Ascending aorta (tissue), 2 donors: ENCODE measurements at regions not wholly inside any gene's neighbourhood (a gene's known extent, or its start where the extent isn't known, plus 50 kb on each side); places are given as distances from the start of the nearest gene placed in this dataset.

ENCODE experiments used
- DNase-seq, 2 donors: peaks; one replicate each; pipeline ENCODE4 v3.0.0-alpha.2; 2019; ENCODE audit warnings: low spot score in 2 of 2
- H3K27ac ChIP-seq, 2 donors: fragments of 200-600 bp; sonication (generic); one replicate each; pipeline ENCODE4 v1.5.1; 2016 to 2017; ENCODE audit warnings: mild to moderate bottlenecking in 1 of 2
- H3K27me3 ChIP-seq: fragments of 200-600 bp; sonication (generic); one replicate; pipeline ENCODE4 v1.5.1; 2017
- H3K36me3 ChIP-seq, 2 donors: fragments of 200-600 bp; sonication (generic); one replicate each; pipeline ENCODE4 v1.5.1; 2016
- H3K4me1 ChIP-seq, 2 donors: fragments of 200-600 bp; sonication (generic); one replicate each; pipeline ENCODE4 v1.5.1; 2016 to 2017; ENCODE audit warnings: mild to moderate bottlenecking in 1 of 2
- H3K4me3 ChIP-seq, 2 donors: fragments of 200-600 bp; sonication (generic); one replicate each; pipeline ENCODE4 v1.5.1; 2016 to 2017; ENCODE audit warnings: mild to moderate bottlenecking in 1 of 2
- H3K9me3 ChIP-seq, 2 donors: fragments of 200-600 bp; sonication (generic); one replicate each; pipeline ENCODE4 v1.5.1; 2016
- intact Hi-C: fragments of 100-400 bp; cut with DNase I; formaldehyde crosslinking; loops from one replicate; pipeline ENCODE4 v1.15.1; 2023
- TF ChIP-seq, protein P1 (sequence below), 3 experiments: fragments of 200-600 bp in 2 of 3; fragments of 450-650 bp in 1 of 3; sonication (generic) in 2 of 3; IDR thresholded peaks; one replicate each; pipeline ENCODE4 v1.5.1; 2016 to 2019; ENCODE audit warnings: antibody characterized with exemption in 3 of 3, mild to moderate bottlenecking in 1 of 3, moderate library complexity in 1 of 3

DNA sequence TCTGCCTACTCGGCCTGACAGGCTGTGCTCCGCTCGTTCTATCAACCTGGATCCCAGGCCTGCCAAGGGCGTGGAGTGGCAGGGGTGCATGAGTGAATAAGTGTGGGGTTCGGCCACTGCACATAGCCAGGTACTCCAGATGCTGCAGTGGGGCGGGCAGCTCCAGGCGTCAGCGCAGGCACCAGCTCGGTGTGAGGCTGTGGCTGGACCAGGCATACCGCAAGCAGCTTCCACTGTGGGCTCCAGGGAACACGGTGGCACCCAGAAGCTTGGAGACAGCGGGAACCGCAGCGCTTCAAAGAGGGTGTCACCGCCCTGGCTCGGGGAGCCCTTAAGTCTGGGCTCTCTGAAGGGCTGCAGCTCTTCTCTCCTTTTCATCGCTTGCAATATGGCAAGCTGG, 1630.2 kb downstream of the OLFM4 start:
- Histone ChIP-seq H3K4me3 (no peak overlapping the region), H3K4me1 (no peaks in the 10 kb centered on the region), H3K27ac (no peak overlapping the region), H3K36me3 (no peaks in the 10 kb centered on the region), H3K9me3 (no peaks in the 10 kb centered on the region), H3K27me3 (no peaks in the 10 kb centered on the region)
- intact Hi-C loops, result no loop called here
- DNase-seq, result no peak
- TF ChIP-seq, protein P1, sequence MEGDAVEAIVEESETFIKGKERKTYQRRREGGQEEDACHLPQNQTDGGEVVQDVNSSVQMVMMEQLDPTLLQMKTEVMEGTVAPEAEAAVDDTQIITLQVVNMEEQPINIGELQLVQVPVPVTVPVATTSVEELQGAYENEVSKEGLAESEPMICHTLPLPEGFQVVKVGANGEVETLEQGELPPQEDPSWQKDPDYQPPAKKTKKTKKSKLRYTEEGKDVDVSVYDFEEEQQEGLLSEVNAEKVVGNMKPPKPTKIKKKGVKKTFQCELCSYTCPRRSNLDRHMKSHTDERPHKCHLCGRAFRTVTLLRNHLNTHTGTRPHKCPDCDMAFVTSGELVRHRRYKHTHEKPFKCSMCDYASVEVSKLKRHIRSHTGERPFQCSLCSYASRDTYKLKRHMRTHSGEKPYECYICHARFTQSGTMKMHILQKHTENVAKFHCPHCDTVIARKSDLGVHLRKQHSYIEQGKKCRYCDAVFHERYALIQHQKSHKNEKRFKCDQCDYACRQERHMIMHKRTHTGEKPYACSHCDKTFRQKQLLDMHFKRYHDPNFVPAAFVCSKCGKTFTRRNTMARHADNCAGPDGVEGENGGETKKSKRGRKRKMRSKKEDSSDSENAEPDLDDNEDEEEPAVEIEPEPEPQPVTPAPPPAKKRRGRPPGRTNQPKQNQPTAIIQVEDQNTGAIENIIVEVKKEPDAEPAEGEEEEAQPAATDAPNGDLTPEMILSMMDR (IDR thresholded peaks at IDR 0.05), result no peak

DNA sequence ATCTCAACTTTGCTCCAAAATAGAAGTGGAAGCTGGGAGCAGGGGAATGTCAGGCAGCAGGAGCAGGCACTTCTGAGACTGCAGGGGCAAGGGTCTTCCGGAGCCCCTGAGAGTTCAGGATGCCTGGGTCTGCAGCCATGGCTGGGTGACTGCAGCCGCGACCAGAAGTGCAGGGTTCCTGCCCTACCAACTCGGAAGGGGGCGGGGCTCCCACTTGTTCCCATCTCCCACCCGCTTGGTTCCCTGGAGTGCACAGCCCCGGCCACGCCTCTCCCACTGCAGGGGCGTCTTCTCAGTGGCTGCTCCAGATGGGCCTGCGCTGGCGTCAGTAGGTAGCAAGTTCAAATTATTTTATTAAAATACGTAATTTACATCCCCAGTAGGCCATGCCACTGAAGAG, 1631.7 kb downstream of the OLFM4 start:
- no peaks in the 10 kb centered on the region for H3K9me3 ChIP-seq
- no peaks in the 10 kb centered on the region for H3K36me3 ChIP-seq
- TF ChIP-seq, protein P1 (IDR thresholded peaks at IDR 0.05), result no peak
- H3K4me1 ChIP-seq, result no peaks in the 10 kb centered on the region
- no peak for DNase-seq
- H3K4me3 ChIP-seq, result no peak overlapping the region
- no peaks in the 10 kb centered on the region for H3K27me3 ChIP-seq
- intact Hi-C loops, result no loop called here
- H3K27ac ChIP-seq, result no peak overlapping the region

DNA sequence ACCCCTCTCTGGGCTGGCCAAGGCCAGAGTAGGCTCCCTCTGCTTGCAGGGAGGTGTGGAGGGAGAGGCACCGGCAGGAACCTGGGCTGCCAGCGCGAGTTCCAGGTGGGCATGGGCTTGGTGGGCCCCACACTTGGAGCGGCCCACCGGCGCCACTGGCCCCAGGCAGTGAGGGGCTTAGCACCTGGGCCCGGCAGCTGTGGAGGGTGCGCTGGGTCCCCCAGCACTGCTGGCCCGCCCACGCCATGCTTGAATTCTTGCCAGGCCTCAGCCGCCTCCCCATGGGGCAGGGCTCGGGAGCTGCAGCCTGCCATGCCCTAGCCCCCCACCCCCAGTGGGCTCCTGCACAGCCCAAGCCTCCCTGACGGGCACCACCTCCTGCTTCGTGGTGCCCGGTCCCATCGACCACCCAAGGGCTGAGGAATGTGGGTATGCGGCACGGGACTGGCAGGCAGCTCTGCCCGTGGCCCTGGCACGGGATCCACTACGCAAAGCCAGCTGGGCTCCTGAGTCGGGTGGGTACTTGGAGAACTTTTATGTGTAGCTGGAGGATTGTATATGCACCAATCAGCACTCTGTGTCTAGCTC, 1648.0 kb downstream of the OLFM4 start:
- Histone ChIP-seq H3K27me3 (no peaks in the 10 kb centered on the region), H3K9me3 (no peaks in the 10 kb centered on the region), H3K36me3 (no peaks in the 10 kb centered on the region), H3K27ac (no peak overlapping the region), H3K4me1 (no peaks in the 10 kb centered on the region), H3K4me3 (no peak overlapping the region)
- TF ChIP-seq, protein P1 (IDR thresholded peaks at IDR 0.05), result no peak
- no peak for DNase-seq
- intact Hi-C loops, result no loop called here

DNA sequence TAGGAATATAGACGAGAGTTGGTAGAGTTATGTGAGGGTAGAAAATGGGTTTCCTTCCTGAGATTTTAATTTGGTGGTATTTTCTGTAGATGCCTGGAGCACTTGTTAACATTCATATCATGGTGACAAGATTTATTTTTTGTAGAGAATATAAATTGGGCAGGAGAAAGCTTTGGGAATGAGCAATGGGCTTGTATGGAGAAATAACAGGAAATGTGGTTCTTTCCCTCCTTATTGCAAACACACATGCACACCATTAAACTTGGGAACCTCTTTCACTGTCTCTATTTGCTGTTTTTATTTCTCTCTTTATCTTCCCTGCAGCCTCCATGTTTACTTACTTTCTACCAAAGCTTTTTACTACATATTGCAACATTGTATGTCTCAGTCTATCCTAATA, 1653.6 kb downstream of the OLFM4 start:
- Histone ChIP-seq H3K9me3 (no peaks in the 10 kb centered on the region), H3K27me3 (no peaks in the 10 kb centered on the region), H3K27ac (no peak overlapping the region), H3K4me1 (no peaks in the 10 kb centered on the region), H3K36me3 (no peaks in the 10 kb centered on the region), H3K4me3 (no peak overlapping the region)
- intact Hi-C loops, result no loop called here
- TF ChIP-seq, protein P1 (IDR thresholded peaks at IDR 0.05), result no peak
- DNase-seq, result no peak

DNA sequence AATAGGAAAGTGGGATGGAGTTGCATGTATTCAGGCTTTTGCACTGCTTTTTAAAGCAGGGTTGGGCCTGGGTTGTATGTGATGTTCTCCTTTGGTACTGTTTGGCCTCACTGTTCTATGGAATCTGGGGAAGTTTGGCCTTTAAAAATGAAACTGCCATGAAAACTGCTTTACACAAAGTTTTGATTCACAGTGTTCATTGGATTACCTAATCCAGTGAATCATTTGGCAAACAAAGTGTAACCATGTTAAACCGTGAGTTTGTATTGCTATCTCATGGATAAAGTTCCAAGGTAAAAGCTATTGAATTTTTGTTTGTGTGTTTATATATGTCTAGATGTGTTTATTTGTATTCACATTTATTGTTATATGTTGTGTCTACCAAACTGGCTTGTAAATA, 1658.6 kb downstream of the OLFM4 start:
- Histone ChIP-seq H3K27me3 (no peaks in the 10 kb centered on the region), H3K9me3 (no peaks in the 10 kb centered on the region), H3K36me3 (no peaks in the 10 kb centered on the region), H3K4me1 (no peaks in the 10 kb centered on the region), H3K27ac (no peak overlapping the region), H3K4me3 (no peak overlapping the region)
- intact Hi-C loops, result no loop called here
- TF ChIP-seq, protein P1 (IDR thresholded peaks at IDR 0.05), result no peak
- DNase-seq, result no peak

DNA sequence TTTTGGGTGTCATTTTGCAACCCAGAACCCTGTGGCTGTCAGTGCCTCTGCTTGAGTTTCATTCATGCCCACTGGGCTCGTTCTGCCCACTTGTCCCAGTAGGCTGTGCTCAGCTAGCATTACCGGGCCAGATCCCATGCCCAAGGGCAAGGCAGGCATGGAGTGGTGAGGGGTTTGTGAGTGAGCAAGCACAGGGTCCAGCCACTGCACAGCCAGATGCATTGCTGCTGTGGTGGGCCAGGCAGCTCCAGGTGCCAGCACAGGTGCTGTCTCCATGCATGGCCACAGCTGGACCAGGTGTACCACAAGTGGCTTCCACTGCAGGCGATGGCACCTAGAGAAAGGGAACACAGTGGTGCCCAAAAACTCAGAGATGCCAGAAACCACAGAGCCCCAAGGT, 1671.2 kb downstream of the OLFM4 start:
- Histone ChIP-seq H3K27me3 (no peaks in the 10 kb centered on the region), H3K27ac (no peak overlapping the region), H3K9me3 (no peaks in the 10 kb centered on the region), H3K4me1 (no peaks in the 10 kb centered on the region), H3K4me3 (no peak overlapping the region), H3K36me3 (no peaks in the 10 kb centered on the region)
- no peak for DNase-seq
- intact Hi-C loops, result no loop called here
- TF ChIP-seq, protein P1 (IDR thresholded peaks at IDR 0.05), result no peak
